Neural progenitor cell (in vitro differentiated cells): ENCODE measurements at regions not wholly inside any gene's neighbourhood (a gene's known extent, or its start where the extent isn't known, plus 50 kb on each side); places are given as distances from the start of the nearest gene placed in this dataset.

ENCODE experiments used
- DNase-seq: peaks from one replicate; pipeline ENCODE4 v3.0.0-alpha.2; 2016; ENCODE audit warnings: low spot score
- H2AFZ ChIP-seq: fragments of 200-600 bp; sonication (generic); replicated peaks from 2 replicates; pipeline ENCODE4 v1.6.1; 2016; ENCODE audit warnings: antibody characterized with exemption
- H3F3A ChIP-seq: fragments of 200-600 bp; sonication (generic); 2 replicates; pipeline ENCODE4 v1.6.1; 2016; ENCODE audit warnings: antibody characterized with exemption, low read depth
- H3K27ac ChIP-seq: fragments of 200-600 bp; sonication (generic); 2 replicates; pipeline ENCODE4 v1.5.1; 2016; ENCODE audit warnings: mild to moderate bottlenecking
- H3K27me3 ChIP-seq: fragments of 200-600 bp; sonication (generic); 2 replicates; pipeline ENCODE4 v1.6.1; 2016; ENCODE audit warnings: mild to moderate bottlenecking, moderate library complexity
- H3K36me3 ChIP-seq: fragments of 200-600 bp; sonication (generic); 2 replicates; pipeline ENCODE4 v1.5.1; 2016
- H3K4me1 ChIP-seq: fragments of 200-600 bp; sonication (generic); 2 replicates; pipeline ENCODE4 v1.6.1; 2016; ENCODE audit warnings: mixed run types
- H3K4me2 ChIP-seq: fragments of 200-600 bp; sonication (generic); 2 replicates; pipeline ENCODE4 v1.6.1; 2016
- H3K4me3 ChIP-seq: fragments of 200-600 bp; sonication (generic); 2 replicates; pipeline ENCODE4 v1.5.1; 2016
- H3K79me2 ChIP-seq: fragments of 200-600 bp; sonication (generic); 2 replicates; pipeline ENCODE4 v1.6.1; 2016; ENCODE audit warnings: low read depth
- H3K9ac ChIP-seq: fragments of 200-600 bp; sonication (generic); 2 replicates; pipeline ENCODE4 v1.6.1; 2016
- H3K9me3 ChIP-seq: fragments of 200-600 bp; sonication (generic); 2 replicates; pipeline ENCODE4 v1.5.1; 2016; ENCODE audit warnings: low read depth
- H4K20me1 ChIP-seq: fragments of 200-600 bp; sonication (generic); 2 replicates; pipeline ENCODE4 v1.6.1; 2016; ENCODE audit warnings: low read depth
- H3K27ac Mint-ChIP-seq: 3 replicates; pipeline ENCODE4 v1.8.0; 2021; ENCODE audit warnings: mixed read lengths
- H3K27me3 Mint-ChIP-seq: 2 replicates; pipeline ENCODE4 v1.8.0; 2022; ENCODE audit warnings: low read depth, mild to moderate bottlenecking, inconsistent platforms, moderate library complexity, mixed read lengths; ENCODE audit not compliant: insufficient read depth
- H3K36me3 Mint-ChIP-seq: 3 replicates; pipeline ENCODE4 v1.8.0; 2021; ENCODE audit warnings: mixed read lengths
- H3K4me1 Mint-ChIP-seq: 3 replicates; pipeline ENCODE4 v1.8.0; 2021; ENCODE audit warnings: mixed read lengths
- H3K4me3 Mint-ChIP-seq: 3 replicates; pipeline ENCODE4 v1.8.0; 2021; ENCODE audit warnings: mild to moderate bottlenecking, moderate library complexity, mixed read lengths
- H3K9me3 Mint-ChIP-seq: 3 replicates; pipeline ENCODE4 v1.8.0; 2020; ENCODE audit warnings: mixed read lengths
- CTCF ChIP-seq: fragments of 200-600 bp; sonication (generic); IDR thresholded peaks from 2 replicates; pipeline ENCODE4 v1.5.1; 2017; ENCODE audit warnings: antibody characterized with exemption, mild to moderate bottlenecking
- EZH2 ChIP-seq: fragments of 200-600 bp; sonication (generic); IDR thresholded peaks from 2 replicates; pipeline ENCODE4 v1.6.1; 2017; ENCODE audit warnings: antibody characterized with exemption, mild to moderate bottlenecking, moderate library complexity
- EZH2phosphoT487 ChIP-seq: fragments of 200-600 bp; sonication (generic); IDR thresholded peaks from 2 replicates; pipeline ENCODE4 v1.6.1; 2017; ENCODE audit warnings: antibody characterized with exemption

DNA sequence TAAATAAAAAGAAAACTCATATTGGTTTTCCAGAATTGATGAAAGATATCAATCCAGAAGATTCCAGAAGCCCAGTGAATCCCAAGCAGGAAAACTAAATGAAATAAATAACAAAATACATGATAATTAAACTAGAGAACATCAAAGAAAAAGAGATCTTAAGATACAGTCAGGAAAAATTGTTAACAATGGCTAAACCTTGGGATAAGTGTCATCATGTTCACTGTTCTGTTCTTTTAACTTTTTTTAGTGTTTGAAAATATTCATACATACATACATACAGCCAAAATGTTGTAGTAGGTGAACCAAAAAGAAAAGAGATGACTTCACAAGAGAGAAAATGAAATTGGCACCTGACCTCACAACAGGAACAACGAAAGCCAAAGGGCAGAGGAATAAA is 72.2 kb upstream of the MYCN start:
- no peaks in the 10 kb centered on the region for H4K20me1 ChIP-seq
- no peak overlapping the region for H3K9ac ChIP-seq
- peaks cover 12% of the 10 kb centered on the region for H3K9me3 Mint-ChIP-seq
- no peaks in the 10 kb centered on the region for H3F3A ChIP-seq
- DNase-seq: no peak
- H3K36me3 ChIP-seq: no peaks in the 10 kb centered on the region
- no peak overlapping the region for H3K4me2 ChIP-seq
- H3K27me3 Mint-ChIP-seq: peaks cover 2% of the 10 kb centered on the region
- H3K27ac Mint-ChIP-seq: no peak overlapping the region
- H3K36me3 Mint-ChIP-seq: no peaks in the 10 kb centered on the region
- H3K4me3 Mint-ChIP-seq: no peak overlapping the region
- no peaks in the 10 kb centered on the region for H3K27me3 ChIP-seq
- H3K27ac ChIP-seq: no peak overlapping the region
- no peaks in the 10 kb centered on the region for H3K4me1 ChIP-seq
- H2AFZ ChIP-seq: no peak overlapping the region
- H3K9me3 ChIP-seq: no peaks in the 10 kb centered on the region
- no peak for TF ChIP-seq CTCF
- TF ChIP-seq EZH2phosphoT487: no peak
- TF ChIP-seq EZH2: no peak
- H3K4me1 Mint-ChIP-seq: no peaks in the 10 kb centered on the region
- H3K79me2 ChIP-seq: no peaks in the 10 kb centered on the region
- no peak overlapping the region for H3K4me3 ChIP-seq

DNA sequence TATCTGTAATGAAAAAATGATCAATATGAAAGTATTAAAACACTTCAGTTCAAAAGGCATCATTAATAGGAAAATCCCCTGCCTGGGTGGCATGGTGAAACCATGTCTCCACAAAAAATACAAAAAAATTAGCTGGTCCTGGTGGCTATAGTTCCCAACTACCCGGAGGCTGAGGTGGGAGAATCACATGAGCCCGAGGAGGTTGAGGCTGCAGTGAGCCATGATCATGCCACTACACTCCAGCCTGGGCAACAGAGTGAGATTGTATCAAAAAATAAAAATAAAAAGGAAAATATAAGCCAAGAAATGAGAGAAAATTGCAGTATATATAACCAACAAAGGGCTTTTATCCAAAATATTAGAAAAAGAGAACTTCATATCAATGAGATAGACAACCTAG is 71.6 kb upstream of the MYCN start:
- no peak for TF ChIP-seq EZH2phosphoT487
- no peak for TF ChIP-seq EZH2
- TF ChIP-seq CTCF: no peak
- Histone ChIP-seq H3F3A (no peaks in the 10 kb centered on the region), H3K9ac (no peak overlapping the region), H3K4me3 (no peak overlapping the region), H3K4me2 (no peak overlapping the region), H3K4me1 (no peaks in the 10 kb centered on the region), H3K79me2 (no peaks in the 10 kb centered on the region), H2AFZ (no peak overlapping the region), H4K20me1 (no peaks in the 10 kb centered on the region), H3K9me3 (no peaks in the 10 kb centered on the region), H3K36me3 (no peaks in the 10 kb centered on the region), H3K27me3 (no peaks in the 10 kb centered on the region), H3K27ac (no peak overlapping the region)
- no peak for DNase-seq
- H3K4me1 Mint-ChIP-seq: no peaks in the 10 kb centered on the region
- no peaks in the 10 kb centered on the region for H3K36me3 Mint-ChIP-seq
- no peak overlapping the region for H3K4me3 Mint-ChIP-seq
- H3K9me3 Mint-ChIP-seq: peaks cover 12% of the 10 kb centered on the region
- H3K27ac Mint-ChIP-seq: no peak overlapping the region
- peaks cover 2% of the 10 kb centered on the region for H3K27me3 Mint-ChIP-seq

DNA sequence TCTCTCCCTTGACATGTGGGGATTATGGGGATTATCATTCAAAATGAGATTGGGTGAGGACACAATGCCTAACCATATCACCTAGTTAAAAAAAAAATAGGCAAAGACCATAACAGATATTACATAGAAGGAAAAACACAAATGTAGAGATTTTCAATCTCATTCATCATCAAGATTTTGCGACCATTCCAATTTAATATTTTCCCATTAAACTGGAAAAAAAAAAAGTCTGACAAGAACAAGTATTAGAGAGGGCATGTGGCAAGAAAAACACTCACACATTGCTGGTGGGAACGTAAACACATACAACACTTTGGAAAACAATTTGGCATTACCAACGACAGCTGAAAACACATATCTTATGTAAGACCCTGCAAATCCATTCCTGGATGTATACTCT is 71.0 kb upstream of the MYCN start:
- DNase-seq: no peak
- H2AFZ ChIP-seq: no peak overlapping the region
- no peaks in the 10 kb centered on the region for H3K9me3 ChIP-seq
- no peaks in the 10 kb centered on the region for H4K20me1 ChIP-seq
- peaks cover 3% of the 10 kb centered on the region for H3K4me1 Mint-ChIP-seq
- no peaks in the 10 kb centered on the region for H3F3A ChIP-seq
- H3K4me1 ChIP-seq: no peaks in the 10 kb centered on the region
- no peak overlapping the region for H3K27ac ChIP-seq
- H3K79me2 ChIP-seq: no peaks in the 10 kb centered on the region
- no peaks in the 10 kb centered on the region for H3K27me3 ChIP-seq
- H3K9me3 Mint-ChIP-seq: peaks cover 12% of the 10 kb centered on the region
- H3K4me3 Mint-ChIP-seq: no peak overlapping the region
- no peak overlapping the region for H3K4me2 ChIP-seq
- H3K36me3 ChIP-seq: no peaks in the 10 kb centered on the region
- H3K36me3 Mint-ChIP-seq: no peaks in the 10 kb centered on the region
- H3K27me3 Mint-ChIP-seq: peaks cover 2% of the 10 kb centered on the region
- no peak overlapping the region for H3K9ac ChIP-seq
- TF ChIP-seq EZH2phosphoT487 (no peak), CTCF (no peak), EZH2 (no peak)
- no peak overlapping the region for H3K27ac Mint-ChIP-seq
- H3K4me3 ChIP-seq: no peak overlapping the region

- DNase-seq: no peak
- TF ChIP-seq CTCF: no peak
These were observed 70.5 kb upstream of the MYCN start for GRCh38 chr2:15869871-15870270.

More at GRCh38 chr2:15869871-15870270, 70.5 kb upstream of the MYCN start:
- H3K9me3 Mint-ChIP-seq: peaks cover 12% of the 10 kb centered on the region
- no peaks in the 10 kb centered on the region for H3K36me3 Mint-ChIP-seq
- no peak overlapping the region for H3K27ac Mint-ChIP-seq
- Histone ChIP-seq H3K27me3 (no peaks in the 10 kb centered on the region), H3K79me2 (no peaks in the 10 kb centered on the region), H3K9me3 (no peaks in the 10 kb centered on the region), H3K9ac (no peak overlapping the region), H4K20me1 (no peaks in the 10 kb centered on the region), H3F3A (no peaks in the 10 kb centered on the region), H3K4me1 (no peaks in the 10 kb centered on the region), H3K27ac (no peak overlapping the region), H3K4me3 (no peak overlapping the region), H2AFZ (no peak overlapping the region), H3K36me3 (no peaks in the 10 kb centered on the region), H3K4me2 (no peak overlapping the region)
- H3K27me3 Mint-ChIP-seq: peaks cover 2% of the 10 kb centered on the region
- H3K4me3 Mint-ChIP-seq: no peak overlapping the region
- H3K4me1 Mint-ChIP-seq: peaks cover 8% of the 10 kb centered on the region
